ENCODE measurements at regions not wholly inside any gene's neighbourhood (a gene's known extent, or its start where the extent isn't known, plus 50 kb on each side); places are given as distances from the start of the nearest gene placed in this dataset.

- Histone ChIP-seq H3K36me3 (ENCODE audit: insufficient read depth, low read length) (no peaks in the 10 kb centered on the region), H3K27me3 (ENCODE audit: low read length) (no peaks in the 10 kb centered on the region), H3K9me2 (replicated peaks; ENCODE audit: insufficient read depth, low read length) (no peaks in the 10 kb centered on the region), H3K4me1 (ENCODE audit: low read length) (no peaks in the 10 kb centered on the region), H3K9me3 (ENCODE audit: low read length) (no peaks in the 10 kb centered on the region), H3K79me2 (ENCODE audit: low read length) (no peaks in the 10 kb centered on the region), H3K9ac (ENCODE audit: low read length) (no peak overlapping the region), H3K27ac (ENCODE audit: low read length) (no peak overlapping the region), H3K4me2 (ENCODE audit: low read depth, low read length, poor library complexity, severe bottlenecking) (no peak overlapping the region), H3K4me3 (ENCODE audit: low read length) (no peak overlapping the region), H4K20me1 (ENCODE audit: insufficient read depth, low read depth, low read length) (no peaks in the 10 kb centered on the region), H2AFZ (ENCODE audit: low read length) (no peak overlapping the region)
- no peak for DNase-seq
Observed at GRCh38 chr13:84536906-84537305, 654.6 kb upstream of the SLITRK1 start.

GRCh38 chr13:84528408-84529070 is 646.3 kb upstream of the SLITRK1 start:
- no peaks in the 10 kb centered on the region for H4K20me1 ChIP-seq (ENCODE audit: insufficient read depth, low read depth, low read length)
- H3K9me2 ChIP-seq (replicated peaks; ENCODE audit: insufficient read depth, low read length) = no peaks in the 10 kb centered on the region
- no peaks in the 10 kb centered on the region for H3K36me3 ChIP-seq (ENCODE audit: insufficient read depth, low read length)
- H3K9ac ChIP-seq (ENCODE audit: low read length) = no peak overlapping the region
- H3K79me2 ChIP-seq (ENCODE audit: low read length) = no peaks in the 10 kb centered on the region
- H2AFZ ChIP-seq (ENCODE audit: low read length) = no peak overlapping the region
- no peak for DNase-seq
- no peak overlapping the region for H3K4me3 ChIP-seq (ENCODE audit: low read length)
- H3K9me3 ChIP-seq (ENCODE audit: low read length) = no peaks in the 10 kb centered on the region
- no peaks in the 10 kb centered on the region for H3K4me1 ChIP-seq (ENCODE audit: low read length)
- H3K27ac ChIP-seq (ENCODE audit: low read length) = no peak overlapping the region
- no peak overlapping the region for H3K4me2 ChIP-seq (ENCODE audit: low read depth, low read length, poor library complexity, severe bottlenecking)
- no peaks in the 10 kb centered on the region for H3K27me3 ChIP-seq (ENCODE audit: low read length)

DNA sequence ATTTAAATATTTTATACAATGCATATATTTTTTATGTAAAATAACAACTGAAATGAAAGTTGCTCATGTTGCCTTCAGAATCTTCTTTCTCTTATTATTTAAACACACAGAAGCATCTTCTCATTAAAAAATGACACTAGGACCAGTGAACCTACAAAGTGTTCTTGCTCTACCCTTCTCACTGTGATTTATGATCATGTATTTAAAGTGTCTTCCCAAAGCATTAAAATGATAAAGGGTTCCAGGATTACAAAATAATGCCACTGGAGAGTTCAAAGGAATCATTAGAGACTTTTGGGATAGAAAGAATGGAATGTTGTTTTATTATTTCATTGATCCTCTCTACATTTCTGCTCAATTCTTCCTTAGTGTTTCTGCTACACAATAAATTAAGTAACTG is 643.6 kb upstream of the SLITRK1 start:
- no peaks in the 10 kb centered on the region for H3K36me3 ChIP-seq (ENCODE audit: insufficient read depth, low read length)
- no peaks in the 10 kb centered on the region for H3K4me1 ChIP-seq (ENCODE audit: low read length)
- no peaks in the 10 kb centered on the region for H3K9me2 ChIP-seq (replicated peaks; ENCODE audit: insufficient read depth, low read length)
- H3K79me2 ChIP-seq (ENCODE audit: low read length) = no peaks in the 10 kb centered on the region
- H4K20me1 ChIP-seq (ENCODE audit: insufficient read depth, low read depth, low read length) = no peaks in the 10 kb centered on the region
- no peak overlapping the region for H3K4me3 ChIP-seq (ENCODE audit: low read length)
- H3K9me3 ChIP-seq (ENCODE audit: low read length) = no peaks in the 10 kb centered on the region
- no peak overlapping the region for H3K4me2 ChIP-seq (ENCODE audit: low read depth, low read length, poor library complexity, severe bottlenecking)
- H2AFZ ChIP-seq (ENCODE audit: low read length) = no peak overlapping the region
- no peak overlapping the region for H3K9ac ChIP-seq (ENCODE audit: low read length)
- no peak for DNase-seq
- H3K27ac ChIP-seq (ENCODE audit: low read length) = no peak overlapping the region
- H3K27me3 ChIP-seq (ENCODE audit: low read length) = no peaks in the 10 kb centered on the region

- Histone ChIP-seq H3K4me1 (ENCODE audit: low read length) (no peaks in the 10 kb centered on the region), H3K27me3 (ENCODE audit: low read length) (no peaks in the 10 kb centered on the region), H3K36me3 (ENCODE audit: insufficient read depth, low read length) (no peaks in the 10 kb centered on the region), H3K9me3 (ENCODE audit: low read length) (no peaks in the 10 kb centered on the region), H3K79me2 (ENCODE audit: low read length) (no peaks in the 10 kb centered on the region), H2AFZ (ENCODE audit: low read length) (no peak overlapping the region), H3K4me2 (ENCODE audit: low read depth, low read length, poor library complexity, severe bottlenecking) (no peak overlapping the region), H3K27ac (ENCODE audit: low read length) (no peak overlapping the region), H3K9me2 (replicated peaks; ENCODE audit: insufficient read depth, low read length) (no peaks in the 10 kb centered on the region; the same call in 1 of the 2 replicates), H3K4me3 (ENCODE audit: low read length) (no peak overlapping the region), H4K20me1 (ENCODE audit: insufficient read depth, low read depth, low read length) (no peaks in the 10 kb centered on the region), H3K9ac (ENCODE audit: low read length) (no peak overlapping the region)
- DNase-seq = no peak
Observed at GRCh38 chr13:84524586-84524985, 642.3 kb upstream of the SLITRK1 start.

- H3K9me3 ChIP-seq (ENCODE audit: low read length) = no peaks in the 10 kb centered on the region
- no peak overlapping the region for H3K4me3 ChIP-seq (ENCODE audit: low read length)
- H3K79me2 ChIP-seq (ENCODE audit: low read length) = no peaks in the 10 kb centered on the region
- no peak overlapping the region for H3K27ac ChIP-seq (ENCODE audit: low read length)
- H3K4me2 ChIP-seq (ENCODE audit: low read depth, low read length, poor library complexity, severe bottlenecking) = no peak overlapping the region
- H3K9me2 ChIP-seq (replicated peaks; ENCODE audit: insufficient read depth, low read length) = no peaks in the 10 kb centered on the region
- no peak overlapping the region for H2AFZ ChIP-seq (ENCODE audit: low read length)
- H3K27me3 ChIP-seq (ENCODE audit: low read length) = no peaks in the 10 kb centered on the region
- H3K4me1 ChIP-seq (ENCODE audit: low read length) = no peaks in the 10 kb centered on the region
- no peaks in the 10 kb centered on the region for H4K20me1 ChIP-seq (ENCODE audit: insufficient read depth, low read depth, low read length)
- no peak for DNase-seq
- no peaks in the 10 kb centered on the region for H3K36me3 ChIP-seq (ENCODE audit: insufficient read depth, low read length)
- no peak overlapping the region for H3K9ac ChIP-seq (ENCODE audit: low read length)
Observed at GRCh38 chr13:84500016-84500415, 617.7 kb upstream of the SLITRK1 start.

DNA sequence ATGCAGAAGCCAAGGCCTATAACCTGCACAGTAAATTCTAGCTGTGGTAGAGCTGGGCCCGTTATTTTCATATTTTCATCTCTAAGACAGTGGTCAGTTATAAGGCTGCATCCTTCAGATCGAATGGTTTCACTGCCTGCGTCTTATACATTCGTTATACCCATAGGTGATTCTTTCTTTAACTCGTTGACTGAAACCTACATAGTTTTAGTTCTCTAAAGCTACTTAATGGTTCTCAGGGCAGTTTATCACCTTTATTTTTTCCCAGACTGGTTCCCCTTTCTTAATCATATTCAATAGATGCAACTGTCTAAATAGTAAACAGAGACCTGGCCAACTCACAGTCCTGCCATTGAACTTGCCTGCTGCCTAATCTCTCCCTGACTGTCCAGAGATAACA is 615.3 kb upstream of the SLITRK1 start:
- H3K4me1 ChIP-seq (ENCODE audit: low read length) = no peaks in the 10 kb centered on the region
- no peaks in the 10 kb centered on the region for H3K36me3 ChIP-seq (ENCODE audit: insufficient read depth, low read length)
- no peak overlapping the region for H3K27ac ChIP-seq (ENCODE audit: low read length)
- no peak for DNase-seq
- H4K20me1 ChIP-seq (ENCODE audit: insufficient read depth, low read depth, low read length) = no peaks in the 10 kb centered on the region
- H3K9me3 ChIP-seq (ENCODE audit: low read length) = no peaks in the 10 kb centered on the region
- H3K9ac ChIP-seq (ENCODE audit: low read length) = no peak overlapping the region
- H3K9me2 ChIP-seq (replicated peaks; ENCODE audit: insufficient read depth, low read length) = no peaks in the 10 kb centered on the region
- H3K4me2 ChIP-seq (ENCODE audit: low read depth, low read length, poor library complexity, severe bottlenecking) = no peak overlapping the region
- no peak overlapping the region for H3K4me3 ChIP-seq (ENCODE audit: low read length)
- H2AFZ ChIP-seq (ENCODE audit: low read length) = no peak overlapping the region
- H3K79me2 ChIP-seq (ENCODE audit: low read length) = no peaks in the 10 kb centered on the region
- no peaks in the 10 kb centered on the region for H3K27me3 ChIP-seq (ENCODE audit: low read length)

- H3K9me3 ChIP-seq (ENCODE audit: low read length) = no peaks in the 10 kb centered on the region
- no peak overlapping the region for H3K4me2 ChIP-seq (ENCODE audit: low read depth, low read length, poor library complexity, severe bottlenecking)
- no peaks in the 10 kb centered on the region for H3K27me3 ChIP-seq (ENCODE audit: low read length)
- no peaks in the 10 kb centered on the region for H3K36me3 ChIP-seq (ENCODE audit: insufficient read depth, low read length)
- no peaks in the 10 kb centered on the region for H3K4me1 ChIP-seq (ENCODE audit: low read length)
- H3K79me2 ChIP-seq (ENCODE audit: low read length) = no peaks in the 10 kb centered on the region
- H3K9ac ChIP-seq (ENCODE audit: low read length) = no peak overlapping the region
- no peak overlapping the region for H2AFZ ChIP-seq (ENCODE audit: low read length)
- no peaks in the 10 kb centered on the region for H4K20me1 ChIP-seq (ENCODE audit: insufficient read depth, low read depth, low read length)
- no peak overlapping the region for H3K4me3 ChIP-seq (ENCODE audit: low read length)
- H3K27ac ChIP-seq (ENCODE audit: low read length) = no peak overlapping the region
- DNase-seq = no peak
- H3K9me2 ChIP-seq (replicated peaks; ENCODE audit: insufficient read depth, low read length) = no peaks in the 10 kb centered on the region
Observed at GRCh38 chr13:84491952-84492351, 609.7 kb upstream of the SLITRK1 start.

DNA sequence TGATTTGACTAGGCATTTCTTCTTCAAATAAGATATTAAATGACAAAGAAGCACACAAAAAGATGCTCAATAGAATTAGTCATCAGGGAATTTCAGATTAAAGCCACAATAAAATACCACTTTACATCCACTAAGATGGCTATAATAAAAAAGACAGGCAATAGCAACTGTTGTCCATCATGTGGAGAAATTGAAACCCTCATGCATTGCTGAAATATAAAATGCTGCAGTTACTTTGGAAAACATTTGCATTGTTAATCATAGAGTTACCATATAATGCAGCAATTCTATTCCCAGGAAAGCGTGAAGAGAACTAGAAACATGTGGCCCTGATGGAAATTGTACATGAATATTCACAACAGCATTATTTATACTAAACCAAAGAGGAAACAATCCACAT is 605.5 kb upstream of the SLITRK1 start:
- no peaks in the 10 kb centered on the region for H3K9me3 ChIP-seq (ENCODE audit: low read length)
- no peaks in the 10 kb centered on the region for H3K79me2 ChIP-seq (ENCODE audit: low read length)
- H4K20me1 ChIP-seq (ENCODE audit: insufficient read depth, low read depth, low read length) = no peaks in the 10 kb centered on the region
- H3K4me3 ChIP-seq (ENCODE audit: low read length) = no peak overlapping the region
- DNase-seq = no peak
- H3K9ac ChIP-seq (ENCODE audit: low read length) = no peak overlapping the region
- H3K27ac ChIP-seq (ENCODE audit: low read length) = no peak overlapping the region
- H2AFZ ChIP-seq (ENCODE audit: low read length) = no peak overlapping the region
- no peaks in the 10 kb centered on the region for H3K9me2 ChIP-seq (replicated peaks; ENCODE audit: insufficient read depth, low read length)
- H3K27me3 ChIP-seq (ENCODE audit: low read length) = no peaks in the 10 kb centered on the region
- no peaks in the 10 kb centered on the region for H3K4me1 ChIP-seq (ENCODE audit: low read length)
- no peak overlapping the region for H3K4me2 ChIP-seq (ENCODE audit: low read depth, low read length, poor library complexity, severe bottlenecking)
- no peaks in the 10 kb centered on the region for H3K36me3 ChIP-seq (ENCODE audit: insufficient read depth, low read length)

- Histone ChIP-seq H2AFZ (ENCODE audit: low read length) (no peak overlapping the region), H3K9me2 (replicated peaks; ENCODE audit: insufficient read depth, low read length) (no peaks in the 10 kb centered on the region), H4K20me1 (ENCODE audit: insufficient read depth, low read depth, low read length) (no peaks in the 10 kb centered on the region), H3K27ac (ENCODE audit: low read length) (no peak overlapping the region), H3K4me2 (ENCODE audit: low read depth, low read length, poor library complexity, severe bottlenecking) (no peak overlapping the region), H3K9me3 (ENCODE audit: low read length) (no peaks in the 10 kb centered on the region), H3K36me3 (ENCODE audit: insufficient read depth, low read length) (no peaks in the 10 kb centered on the region), H3K27me3 (ENCODE audit: low read length) (no peaks in the 10 kb centered on the region), H3K9ac (ENCODE audit: low read length) (no peak overlapping the region), H3K4me3 (ENCODE audit: low read length) (no peak overlapping the region), H3K79me2 (ENCODE audit: low read length) (no peaks in the 10 kb centered on the region), H3K4me1 (ENCODE audit: low read length) (no peaks in the 10 kb centered on the region)
- no peak for DNase-seq
Observed at GRCh38 chr13:84481958-84482357, 599.7 kb upstream of the SLITRK1 start.
